Right hindlimb (tissue), 1 donor: ENCODE measurements at regions not wholly inside any gene's neighbourhood (a gene's known extent, or its start where the extent isn't known, plus 50 kb on each side); places are given as distances from the start of the nearest gene placed in this dataset.
"Not testable (repeated sequence)": the region's sequence is repeated elsewhere in the genome, so short reads cannot be mapped to it uniquely, and the experiment has no call there.

Experiments
- DNase-seq: peaks from one replicate; pipeline ENCODE4 v3.0.0-alpha.2; 2018

DNA sequence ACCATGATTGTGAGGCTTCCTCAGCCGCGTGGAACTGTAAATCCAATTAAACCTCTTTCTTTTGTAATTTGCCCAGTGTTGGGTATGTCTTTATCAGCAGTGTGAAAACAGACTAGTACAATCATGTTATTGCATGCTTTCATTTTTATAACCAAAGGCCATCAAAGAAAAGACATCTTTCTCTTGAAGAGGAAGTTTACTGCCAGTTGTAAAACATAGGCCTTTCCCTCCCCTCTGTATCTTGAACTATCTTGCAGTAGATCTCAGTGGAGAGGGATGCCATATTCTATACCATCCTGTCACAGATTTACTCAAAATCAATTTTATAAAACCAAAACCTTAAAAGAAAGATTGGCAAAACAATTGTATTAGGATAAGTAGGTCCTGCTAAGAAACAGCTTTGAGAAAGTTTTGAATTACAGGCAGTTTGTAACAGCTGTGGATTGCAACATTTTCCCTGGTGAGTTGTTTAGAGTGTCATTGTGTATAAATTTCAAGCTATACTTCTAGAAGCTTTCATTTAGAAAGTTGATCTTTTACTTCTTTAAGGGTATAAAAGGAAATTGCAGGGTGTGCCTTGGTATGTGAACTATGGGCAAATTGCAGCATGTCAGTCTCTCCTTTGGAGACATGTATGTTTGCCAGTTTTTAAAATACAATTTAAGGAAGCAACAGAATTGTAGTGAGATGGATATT lies 128.0 kb downstream of the ATP23 start:
- DNase-seq, result no peak

DNA sequence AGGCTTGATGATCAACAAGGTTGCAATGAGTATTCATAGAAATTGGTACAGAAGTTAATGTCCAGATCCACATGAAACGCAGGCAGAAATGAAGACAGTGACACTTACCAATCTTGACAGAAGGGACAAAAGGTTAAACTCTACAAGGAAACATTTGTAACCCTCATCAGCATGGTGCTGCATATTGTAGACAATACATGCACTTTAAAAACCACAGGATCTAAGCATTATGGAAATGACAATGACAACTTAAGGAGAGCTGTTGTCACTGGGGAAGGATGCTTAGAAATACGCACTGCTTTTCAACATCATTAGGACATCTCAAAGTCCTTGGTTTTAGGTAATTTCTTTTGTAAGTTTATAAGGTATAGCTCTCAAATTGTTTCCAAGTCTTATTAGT lies 130.6 kb downstream of the ATP23 start:
- DNase-seq, result no peak

DNA sequence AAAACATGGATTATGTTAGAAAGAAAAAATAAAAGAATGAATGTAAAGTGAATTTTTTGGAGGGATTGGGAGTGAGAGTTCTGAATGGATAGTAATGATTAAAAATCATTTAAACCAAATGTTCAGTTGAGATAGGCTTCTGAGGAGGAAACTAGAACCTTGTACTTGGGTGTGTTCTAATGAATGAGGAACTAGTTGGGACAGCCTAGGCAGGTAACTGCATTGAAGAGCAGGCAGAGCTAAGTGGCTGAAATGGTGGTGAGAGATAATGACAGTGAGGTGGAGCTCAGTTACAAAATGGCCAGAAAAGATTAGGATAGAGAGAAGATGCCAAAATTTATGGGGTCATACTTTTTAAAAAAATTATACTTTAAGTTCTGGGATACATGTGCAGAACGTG lies 132.9 kb downstream of the ATP23 start:
- no peak for DNase-seq

DNA sequence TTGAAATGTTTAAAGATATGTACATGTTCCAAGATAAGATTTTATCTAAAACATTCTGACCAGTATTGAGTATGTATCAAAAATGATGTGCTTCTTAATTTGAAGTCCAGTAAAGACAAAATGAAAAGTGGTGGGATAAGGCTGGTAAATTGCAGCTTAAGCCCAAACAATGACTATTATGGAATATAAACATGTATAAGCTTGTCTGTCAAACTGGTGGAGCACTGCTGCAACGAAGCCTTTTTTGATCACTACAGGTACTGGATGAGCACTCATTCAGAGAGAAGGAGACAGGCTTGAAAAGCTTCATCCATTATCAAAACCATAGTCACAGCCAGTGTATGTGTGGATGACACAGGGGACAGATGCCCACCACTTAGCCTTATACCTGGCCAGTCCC lies 138.4 kb downstream of the ATP23 start:
- DNase-seq, result no peak

DNA sequence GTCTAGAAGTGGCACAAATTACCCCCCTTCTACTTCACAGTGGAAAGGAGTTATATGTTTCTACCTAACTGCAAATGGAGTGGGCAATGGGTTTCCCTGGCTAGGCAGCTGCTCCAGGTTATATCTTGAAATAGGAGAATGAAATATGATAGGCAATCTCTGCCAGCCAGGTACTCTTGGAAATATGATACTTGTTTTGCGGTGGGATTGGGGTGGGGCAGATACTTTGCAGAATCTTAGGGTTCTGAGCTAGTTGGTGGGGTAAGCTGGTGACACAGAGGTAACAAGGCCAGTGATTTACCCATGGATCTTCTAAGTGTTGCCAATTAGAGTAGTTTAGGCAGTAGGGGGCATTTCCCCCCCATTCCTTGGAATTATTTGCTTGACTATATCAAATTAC lies 140.1 kb downstream of the ATP23 start:
- DNase-seq, result no peak

GRCh38 chr12:58082996-58083395 lies 141.6 kb downstream of the ATP23 start:
- DNase-seq, result no peak

DNA sequence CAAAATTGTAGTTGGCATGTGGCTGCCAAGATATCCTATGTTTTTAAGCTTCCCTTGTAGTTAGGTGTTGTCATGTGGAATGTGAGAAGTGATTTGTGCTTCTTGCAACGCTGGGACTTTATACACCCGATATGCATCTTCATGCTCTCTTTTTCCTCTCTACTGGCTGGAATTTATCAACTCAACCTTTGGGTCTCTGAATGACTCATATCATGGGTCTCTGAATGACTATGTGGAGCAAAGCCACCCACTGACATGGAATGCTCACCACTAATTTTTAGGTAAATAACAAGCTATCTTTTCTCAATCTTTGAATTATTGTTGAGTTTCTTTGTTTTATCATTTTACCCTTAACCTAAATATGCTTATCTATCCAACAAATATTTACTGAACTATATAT lies 144.6 kb downstream of the ATP23 start:
- DNase-seq, result no peak

GRCh38 chr12:58086930-58087329 lies 145.6 kb downstream of the ATP23 start:
- no peak for DNase-seq

- DNase-seq, result no peak
Observed at GRCh38 chr12:58087423-58088127, 146.2 kb downstream of the ATP23 start.

DNA sequence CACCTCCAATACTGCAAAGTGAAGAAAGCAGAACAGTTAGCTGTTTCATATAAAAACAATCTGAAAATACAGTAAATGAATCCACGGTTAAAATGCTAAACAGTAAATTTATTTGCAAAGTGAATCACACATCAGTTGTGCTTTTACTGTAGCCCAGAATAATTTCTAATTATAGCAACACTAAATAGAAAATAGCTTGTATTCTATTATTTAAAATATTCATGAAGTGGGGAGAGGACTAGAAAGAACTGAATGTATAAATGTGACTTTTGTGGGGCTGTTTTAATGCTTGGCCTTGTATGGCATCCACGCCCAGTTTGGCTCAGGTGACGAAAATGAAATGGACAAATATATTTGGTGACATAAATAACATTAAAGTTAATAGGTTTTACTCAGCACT lies 148.2 kb downstream of the ATP23 start:
- no peak for DNase-seq

DNA sequence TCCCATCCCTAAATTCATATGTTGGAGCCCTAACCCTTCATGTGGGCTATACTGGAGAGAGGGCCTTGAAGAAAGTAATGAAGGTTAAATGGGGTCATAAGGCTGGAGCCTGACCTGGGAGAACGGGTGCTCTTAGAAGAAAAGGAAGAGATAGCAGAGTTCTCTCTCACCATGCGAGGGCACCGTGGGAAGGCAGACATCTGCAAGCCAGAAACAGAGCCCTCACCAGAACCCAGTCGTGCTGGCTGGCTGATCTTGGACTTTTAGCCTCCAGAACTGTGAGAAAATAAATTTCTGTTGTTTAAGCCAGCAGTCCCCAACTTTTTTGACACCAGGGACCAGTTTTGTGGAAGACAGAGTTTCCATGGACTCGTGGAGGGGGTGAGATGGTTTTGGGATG lies 149.3 kb downstream of the ATP23 start:
- no peak for DNase-seq

- DNase-seq, result no peak
Observed at GRCh38 chr12:58095002-58095401, 153.6 kb downstream of the ATP23 start.

DNA sequence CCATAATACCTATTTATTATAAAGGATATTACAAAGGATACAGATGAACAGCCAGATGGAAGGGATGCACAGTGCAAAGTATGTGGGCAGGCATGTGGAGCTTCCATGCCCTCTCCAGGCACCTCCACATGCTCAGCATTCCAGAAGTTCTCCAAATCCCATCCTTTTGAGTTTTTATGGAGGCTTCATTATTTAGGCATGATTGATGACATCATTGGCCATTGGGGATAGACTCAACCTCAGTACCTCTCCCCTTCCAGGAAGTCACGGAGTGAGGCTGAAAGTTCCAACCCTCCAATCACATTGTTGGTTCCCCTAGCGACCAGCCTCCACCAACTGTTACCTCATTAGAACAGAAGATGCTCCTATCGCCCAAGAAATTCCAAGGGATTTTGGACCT lies 156.4 kb downstream of the ATP23 start:
- no peak for DNase-seq

DNA sequence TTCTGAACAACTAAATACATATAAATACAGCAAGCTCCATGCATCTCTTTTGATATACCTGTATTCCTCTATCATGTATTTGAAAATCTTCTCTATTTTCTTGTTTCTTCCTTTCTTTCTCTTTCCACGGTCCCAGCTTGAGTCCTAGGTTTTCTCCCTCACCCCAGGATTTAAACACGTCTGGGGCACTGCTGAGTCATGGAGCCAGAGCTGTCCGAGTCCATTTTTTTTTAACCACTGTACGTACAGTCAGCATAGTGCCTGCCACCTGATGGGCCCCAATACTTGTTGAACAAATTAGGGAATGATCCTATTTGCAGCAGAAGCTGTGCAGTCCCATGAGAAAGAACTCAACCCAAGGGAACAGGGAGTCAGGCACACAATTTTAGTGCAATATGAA lies 158.1 kb downstream of the ATP23 start:
- DNase-seq, result no peak

DNA sequence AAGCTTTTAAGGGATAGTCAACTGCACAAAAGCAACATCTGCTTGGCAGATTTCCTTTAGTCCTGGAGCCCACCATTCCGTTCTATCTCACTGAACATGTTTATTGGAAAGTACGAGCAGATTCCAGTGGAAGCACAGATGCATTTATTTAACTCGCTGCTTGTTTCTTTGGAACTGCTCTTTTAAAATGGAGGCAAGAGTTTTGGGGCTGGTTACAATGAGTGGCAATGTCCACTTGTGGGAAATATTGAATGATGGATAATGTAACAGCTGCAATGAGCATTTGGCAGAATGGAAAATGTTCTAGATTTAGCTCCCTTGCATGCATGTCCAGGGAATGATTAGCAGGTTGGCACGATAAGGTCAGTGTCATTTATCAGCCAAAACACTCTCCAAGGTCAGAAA lies 163.0 kb downstream of the ATP23 start:
- DNase-seq, result no peak

DNA sequence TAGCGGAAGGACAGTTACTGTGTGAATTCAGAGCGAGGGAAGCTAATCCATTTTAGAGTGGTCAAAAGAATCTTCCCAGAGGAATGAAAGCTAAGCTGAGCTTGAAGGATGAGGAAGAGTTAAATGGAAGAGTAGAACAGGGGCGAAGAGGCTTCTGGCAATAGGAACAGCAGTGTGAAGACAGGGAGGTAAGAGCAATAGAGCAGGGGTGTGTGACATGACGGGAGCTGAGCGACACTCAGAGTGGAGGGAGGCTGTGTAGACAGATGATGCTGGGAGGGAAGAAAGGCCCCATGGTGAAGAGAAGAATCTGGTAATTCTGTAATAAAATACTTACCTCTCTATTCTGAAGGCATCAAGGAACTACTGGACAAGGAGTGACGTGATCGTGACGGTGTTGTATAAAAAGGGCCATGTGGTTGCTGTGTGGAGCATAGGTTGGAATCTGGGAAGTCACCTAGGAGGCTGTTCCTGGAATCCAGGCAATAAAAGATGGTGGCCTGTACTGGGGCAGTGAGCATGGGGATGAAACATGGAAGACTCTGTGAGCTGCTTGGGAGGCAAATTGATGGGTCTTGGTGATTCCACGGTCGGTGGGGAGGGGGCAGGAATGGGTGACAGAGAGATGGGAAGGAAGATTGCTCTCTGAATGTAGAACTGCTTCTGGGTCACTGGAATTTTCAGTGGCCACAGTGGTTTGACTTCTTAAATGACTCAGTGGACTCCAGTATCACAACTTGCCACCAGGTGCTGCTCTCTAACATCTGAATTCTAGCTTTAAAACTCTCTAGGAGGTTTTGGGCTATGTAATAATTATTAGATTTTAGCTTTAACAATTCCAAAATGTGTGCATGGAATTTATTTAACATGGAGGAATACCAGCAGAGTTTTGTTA lies 164.1 kb downstream of the ATP23 start:
- no peak for DNase-seq

- no peak for DNase-seq
Observed at GRCh38 chr12:58106195-58106594, 164.8 kb downstream of the ATP23 start.

GRCh38 chr12:58117201-58117600 lies 175.8 kb downstream of the ATP23 start:
- no peak for DNase-seq

- DNase-seq, result no peak
Observed at GRCh38 chr12:58117667-58118066, 176.3 kb downstream of the ATP23 start.

- DNase-seq, result not testable (repeated sequence)
Observed at GRCh38 chr12:58125761-58126160, 184.4 kb downstream of the ATP23 start.

- no peak for DNase-seq
Observed at GRCh38 chr12:58131986-58132755, 190.8 kb downstream of the ATP23 start.

DNA sequence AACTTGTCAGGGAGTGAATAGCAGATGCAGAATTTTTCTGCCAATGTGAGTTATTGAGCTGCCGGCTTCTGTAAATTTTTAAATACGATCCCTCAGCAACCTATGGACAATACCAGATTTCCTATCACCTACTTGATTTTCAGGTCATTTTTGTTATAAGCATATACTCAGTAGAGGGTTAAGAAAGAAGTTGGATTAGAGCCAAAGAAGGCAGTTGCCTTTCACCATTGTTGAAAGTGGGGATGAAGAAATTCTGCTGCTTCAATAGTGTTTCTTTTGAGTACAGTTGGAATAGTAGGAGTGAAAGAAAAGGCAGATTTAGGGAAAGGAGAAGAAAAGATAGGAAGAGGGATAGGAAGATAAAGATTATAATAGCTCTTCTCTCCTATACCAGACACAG lies 197.1 kb downstream of the ATP23 start:
- DNase-seq, result no peak

DNA sequence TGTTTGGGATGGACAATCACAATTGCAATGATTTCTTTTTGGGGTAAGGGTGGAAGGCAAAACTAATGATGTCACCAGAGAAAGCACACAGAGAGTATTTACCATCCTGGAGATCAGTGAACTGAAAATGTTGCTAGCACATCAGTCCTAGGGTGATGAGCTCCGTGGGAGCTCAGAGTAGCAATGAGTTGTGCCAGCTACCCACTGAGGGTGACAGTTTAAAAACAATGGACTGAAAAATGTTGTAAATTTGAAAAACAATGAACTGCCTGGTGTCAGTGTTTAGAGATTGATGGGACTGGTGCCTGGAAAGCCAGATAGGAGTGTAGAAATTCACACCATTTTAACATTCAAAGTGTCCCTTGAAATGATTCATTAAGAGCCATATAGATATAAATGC lies 198.5 kb downstream of the ATP23 start:
- no peak for DNase-seq
